CD4-positive, alpha-beta T cell treated with Interleukin-6 at 100 ng/mL for 8 hours (primary cell): ENCODE measurements at regions not wholly inside any gene's neighbourhood (a gene's known extent, or its start where the extent isn't known, plus 50 kb on each side); places are given as distances from the start of the nearest gene placed in this dataset.

Source experiments
- DNase-seq: peaks from one replicate; pipeline ENCODE4 v3.0.0-alpha.2; 2020; ENCODE audit warnings: mixed read lengths, low spot score

DNA sequence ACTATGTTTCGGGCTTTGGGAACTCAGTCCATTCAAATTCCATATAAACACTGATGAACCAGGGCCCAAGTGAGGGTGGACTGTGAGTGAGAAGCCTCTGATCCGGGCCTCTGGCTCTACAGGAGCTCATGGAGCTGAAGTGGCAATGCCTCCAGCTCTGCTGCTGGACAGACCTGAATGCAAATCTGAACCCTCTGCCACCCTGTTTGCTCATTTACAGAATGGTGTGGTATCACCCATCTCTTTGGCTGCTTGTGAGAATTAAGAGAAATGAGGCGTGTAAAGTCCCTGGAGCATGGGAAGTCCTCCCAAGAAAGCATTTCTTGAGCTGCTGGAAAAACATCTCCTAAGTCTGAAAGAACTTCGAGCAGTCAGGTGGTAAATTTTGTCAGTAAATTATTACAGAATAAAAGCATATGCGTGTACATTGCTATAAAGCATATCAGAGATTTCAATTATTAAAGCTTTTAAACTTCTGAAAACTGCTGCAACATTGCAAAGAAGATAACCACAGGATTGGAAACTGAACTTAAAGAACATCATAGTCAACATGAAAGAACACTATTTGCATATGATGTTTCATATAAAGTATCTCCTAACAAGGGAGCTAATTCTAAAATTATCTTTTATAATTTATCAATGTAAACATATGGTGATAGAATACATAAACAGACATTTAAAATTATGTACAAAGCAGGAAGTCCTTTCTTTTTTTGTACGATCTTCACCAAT, 369.0 kb downstream of the UQCRFS1 start:
- DNase-seq: no peak

DNA sequence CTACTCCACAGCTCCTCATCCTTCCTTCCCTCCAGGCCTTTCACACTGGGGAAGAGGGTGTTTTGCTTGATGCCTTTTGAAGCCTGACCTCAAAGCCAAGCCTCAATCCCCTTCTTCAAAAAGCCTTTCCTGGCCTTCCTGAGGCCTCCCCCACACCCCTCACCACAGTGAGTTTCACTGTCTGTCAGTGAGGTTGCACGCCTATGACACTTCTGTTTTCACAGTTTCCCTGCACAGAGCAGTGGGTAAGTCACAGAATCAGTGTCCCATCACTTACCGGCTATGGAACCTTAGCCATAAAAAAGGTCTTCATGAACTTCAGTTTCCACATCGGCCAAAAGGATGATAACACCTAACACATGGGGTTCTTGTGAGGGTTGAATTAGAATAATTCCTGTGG, 371.4 kb downstream of the UQCRFS1 start:
- no peak for DNase-seq

DNA sequence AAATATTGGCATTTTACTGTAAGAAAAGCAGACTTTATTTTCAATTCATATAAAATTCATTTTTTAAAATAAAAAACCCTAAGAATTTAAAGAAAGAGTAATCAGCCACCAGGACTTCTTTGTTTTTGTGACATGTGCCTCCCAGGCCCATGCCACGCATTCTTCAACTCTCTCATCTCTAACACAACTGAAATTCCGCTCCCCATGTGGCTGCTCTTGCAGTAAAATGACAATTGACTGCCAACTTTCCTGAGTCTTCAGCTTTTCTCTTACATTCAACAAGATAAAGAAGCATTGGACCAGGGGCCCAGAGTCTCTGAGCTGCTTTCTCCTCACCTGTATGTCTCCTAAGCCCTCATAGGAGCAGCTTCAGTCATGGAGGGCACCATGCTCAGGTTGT, 372.1 kb downstream of the UQCRFS1 start:
- no peak for DNase-seq

DNA sequence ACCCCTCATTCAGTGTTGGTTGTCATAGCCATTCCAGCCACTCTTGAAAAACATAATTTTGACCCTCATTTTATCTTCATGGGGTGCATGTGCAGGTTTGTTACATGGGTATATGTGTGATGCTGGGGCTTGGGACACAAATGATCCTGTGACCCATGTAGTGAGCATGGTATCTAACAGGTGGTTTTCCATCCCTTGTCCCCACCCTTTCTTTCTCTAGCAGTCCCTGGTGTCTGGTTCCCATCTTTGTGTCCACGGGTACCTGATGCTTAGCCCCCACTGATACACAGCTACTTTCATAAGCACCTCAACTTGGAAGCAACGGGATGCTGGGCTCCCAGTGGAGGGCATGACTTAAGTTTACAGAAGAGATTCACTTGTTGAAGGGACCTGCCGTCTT, 373.5 kb downstream of the UQCRFS1 start:
- no peak for DNase-seq

DNA sequence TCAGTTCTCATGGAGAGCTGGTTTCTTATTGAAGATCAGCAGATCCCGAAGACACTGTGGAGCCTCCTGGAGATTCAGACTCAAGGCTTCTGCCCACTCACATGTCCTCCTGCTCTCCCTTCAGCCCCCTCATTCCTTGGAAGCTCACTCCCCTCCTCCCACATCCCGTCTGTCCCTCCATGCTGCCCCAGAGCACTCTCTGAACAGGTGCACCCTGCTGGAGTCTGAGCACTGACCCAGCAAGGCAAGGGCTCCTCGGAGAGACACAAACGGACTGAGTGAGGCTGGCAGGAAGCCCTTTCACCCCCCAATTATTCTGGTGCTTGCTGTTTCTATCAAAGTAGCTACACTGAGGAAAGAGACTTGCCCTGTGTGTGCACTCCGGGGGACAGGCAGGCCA, 374.0 kb downstream of the UQCRFS1 start:
- DNase-seq: no peak

DNA sequence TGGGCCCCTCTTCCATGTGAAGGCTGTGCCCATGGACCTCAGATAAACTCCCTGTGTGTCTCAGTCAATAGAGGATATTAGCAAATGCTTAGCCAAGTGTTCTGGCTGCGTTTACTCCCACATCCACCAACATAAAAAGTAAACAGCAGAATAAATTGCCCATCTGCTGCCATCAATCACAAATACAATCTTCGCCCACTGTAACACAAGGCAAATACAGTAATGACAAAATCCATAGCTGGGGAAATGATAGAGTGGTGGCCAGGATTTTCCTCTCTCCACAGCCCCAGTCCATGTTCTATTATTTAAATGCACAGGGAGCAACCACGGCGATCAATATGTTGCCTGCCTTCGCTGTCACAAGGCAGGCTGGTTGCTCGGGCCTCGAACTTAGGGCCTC, 376.5 kb downstream of the UQCRFS1 start:
- no peak for DNase-seq

DNA sequence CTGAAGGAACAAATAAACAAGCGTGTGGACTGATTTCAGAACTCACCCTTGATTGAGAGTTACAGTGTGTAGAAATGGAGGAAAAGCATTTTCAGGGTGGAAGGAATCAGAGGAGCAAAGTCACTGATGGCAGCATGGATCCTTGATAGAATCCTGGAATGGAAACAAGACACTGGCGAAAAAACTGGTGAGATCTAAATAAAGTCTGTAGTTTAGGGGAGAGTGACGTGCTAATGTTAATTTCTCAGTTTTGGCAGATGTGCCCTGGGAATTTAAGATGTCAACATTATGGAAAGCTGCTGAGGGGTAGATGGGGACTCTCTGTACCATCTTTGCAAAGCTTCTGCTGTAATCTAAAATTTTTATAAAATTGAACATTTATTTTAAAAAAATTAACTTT, 378.0 kb downstream of the UQCRFS1 start:
- DNase-seq: no peak

DNA sequence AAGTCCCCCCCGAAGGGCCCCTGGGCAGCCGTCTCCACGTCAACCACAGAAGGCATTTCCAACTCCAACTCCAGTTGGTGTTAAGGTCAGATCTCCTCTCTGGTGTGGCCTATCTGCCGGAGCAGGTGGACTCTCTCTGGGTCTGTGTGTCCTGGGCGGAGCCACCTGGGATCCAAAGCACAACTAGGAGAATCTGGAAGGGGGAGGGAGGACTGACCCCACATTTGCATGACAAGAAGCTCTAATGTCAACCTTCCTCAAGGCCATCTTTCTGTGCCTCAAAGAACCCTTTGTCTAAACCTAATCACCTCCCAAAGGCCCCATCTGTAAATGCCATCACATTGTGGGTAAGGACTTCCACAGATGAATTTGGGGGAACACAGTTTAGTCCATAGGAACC, 381.5 kb downstream of the UQCRFS1 start:
- no peak for DNase-seq

DNA sequence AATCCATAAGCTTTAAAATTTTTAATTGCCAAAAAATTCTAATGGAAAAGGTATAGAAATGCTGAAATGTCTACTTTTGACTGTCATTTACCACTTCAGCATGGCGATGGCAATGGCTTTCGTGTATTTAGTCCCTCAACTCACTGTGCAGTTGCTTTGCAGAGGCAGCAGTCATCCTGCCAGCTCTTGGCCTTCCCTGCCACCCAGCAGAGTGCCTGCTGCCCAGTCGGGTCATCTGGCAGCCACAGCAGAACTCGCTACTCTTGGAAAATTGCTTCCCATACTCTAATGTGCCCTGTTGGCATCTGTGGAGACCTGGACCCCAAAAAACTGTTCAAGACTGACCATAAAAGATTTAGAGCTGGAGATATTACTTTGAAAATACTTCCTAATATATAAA, 383.2 kb downstream of the UQCRFS1 start:
- no peak for DNase-seq

DNA sequence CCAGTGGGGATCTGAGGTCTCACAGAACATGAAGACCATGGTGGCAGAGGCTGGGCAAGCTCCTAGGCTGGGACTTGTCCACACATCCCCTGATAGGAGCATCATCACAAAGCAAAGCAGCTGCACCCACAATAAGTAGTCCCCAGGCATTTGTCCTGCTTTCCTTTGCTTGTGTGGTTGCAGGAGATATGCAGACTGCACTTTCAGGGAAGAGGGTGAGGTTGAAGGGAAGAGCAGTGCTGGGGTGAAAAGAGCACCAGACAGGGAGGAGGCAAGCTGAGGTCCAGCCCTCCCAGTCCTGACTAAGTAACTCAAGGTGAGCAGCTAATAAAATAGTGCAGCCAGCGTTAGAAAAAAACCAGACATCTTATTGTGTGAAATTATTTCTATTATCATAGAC, 383.6 kb downstream of the UQCRFS1 start:
- DNase-seq: no peak

DNA sequence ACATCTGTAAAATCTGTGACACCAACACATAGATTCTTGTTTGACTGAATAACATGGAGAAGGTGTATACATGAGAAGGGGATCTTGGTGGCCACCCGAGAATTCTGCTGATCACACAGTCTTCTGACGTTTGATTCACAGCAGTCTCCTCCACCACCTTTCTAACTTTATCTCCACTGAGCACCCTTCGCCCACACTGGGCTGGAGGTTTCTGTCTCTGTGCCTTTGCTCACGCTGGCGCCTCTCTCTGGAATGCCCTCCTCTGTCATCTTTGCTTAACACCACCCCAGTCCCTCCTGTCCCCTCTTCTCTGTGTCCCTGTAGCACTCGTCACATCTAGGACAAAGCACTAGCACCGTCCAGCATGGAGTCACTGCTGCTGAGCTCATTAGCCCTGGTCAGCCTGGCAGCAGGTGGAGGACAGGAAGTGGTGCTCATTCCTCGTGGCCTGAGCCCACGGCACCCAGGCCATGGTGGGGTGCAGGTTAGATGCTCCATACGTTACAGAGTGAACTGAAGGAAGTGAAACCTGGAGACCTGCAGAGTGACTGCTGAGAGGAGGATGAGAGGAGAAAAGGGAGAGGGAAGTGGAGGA, 384.6 kb downstream of the UQCRFS1 start:
- no peak for DNase-seq

DNA sequence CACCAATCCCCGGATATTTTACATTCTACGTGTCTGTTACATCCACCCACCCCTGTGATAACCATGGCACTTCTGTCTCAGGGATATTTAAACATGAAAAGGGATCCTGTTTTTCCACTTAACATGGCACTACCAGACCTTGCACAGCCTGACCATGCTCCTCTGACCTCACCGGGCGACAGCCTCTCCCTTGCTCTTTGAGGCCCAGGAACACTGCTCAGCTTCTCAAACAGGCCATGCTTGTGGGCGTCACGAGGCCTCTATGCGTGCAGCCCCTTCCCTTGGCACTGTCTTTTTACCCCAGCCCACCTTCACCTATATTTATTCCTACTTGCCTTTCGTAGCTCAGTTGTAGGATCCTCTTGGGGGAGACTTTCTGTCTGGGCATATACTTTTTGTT, 385.6 kb downstream of the UQCRFS1 start:
- DNase-seq: no peak

DNA sequence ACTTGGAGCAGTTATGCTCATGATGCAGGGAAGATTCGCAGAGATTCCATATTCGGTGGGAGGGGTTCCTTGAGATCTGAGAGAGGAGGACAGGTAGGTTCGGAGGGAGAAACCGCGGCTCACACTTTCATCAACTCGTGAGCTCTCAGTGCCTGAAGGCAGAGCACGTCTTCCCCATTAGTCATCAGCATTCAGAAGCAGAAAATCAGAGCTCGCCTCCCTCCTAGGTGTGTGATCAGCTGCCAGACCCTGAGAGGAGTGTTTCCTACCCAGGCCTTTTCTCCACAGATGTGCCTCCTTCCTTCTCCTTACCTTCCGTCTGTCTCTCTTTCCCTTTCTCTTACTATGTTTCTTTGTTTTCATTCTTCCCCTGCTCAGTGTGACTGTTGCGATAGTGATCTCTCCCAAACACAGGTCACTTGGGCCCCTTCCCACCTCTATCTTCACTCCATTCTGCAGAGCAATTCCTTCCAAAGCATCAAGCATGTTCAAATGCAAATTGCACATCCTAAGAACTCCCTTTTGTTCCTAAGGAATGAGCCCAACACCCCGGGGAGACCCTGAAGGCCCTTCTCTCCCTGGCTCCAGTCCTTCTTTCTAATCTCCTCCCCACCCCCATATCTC, 389.5 kb downstream of the UQCRFS1 start:
- no peak for DNase-seq

DNA sequence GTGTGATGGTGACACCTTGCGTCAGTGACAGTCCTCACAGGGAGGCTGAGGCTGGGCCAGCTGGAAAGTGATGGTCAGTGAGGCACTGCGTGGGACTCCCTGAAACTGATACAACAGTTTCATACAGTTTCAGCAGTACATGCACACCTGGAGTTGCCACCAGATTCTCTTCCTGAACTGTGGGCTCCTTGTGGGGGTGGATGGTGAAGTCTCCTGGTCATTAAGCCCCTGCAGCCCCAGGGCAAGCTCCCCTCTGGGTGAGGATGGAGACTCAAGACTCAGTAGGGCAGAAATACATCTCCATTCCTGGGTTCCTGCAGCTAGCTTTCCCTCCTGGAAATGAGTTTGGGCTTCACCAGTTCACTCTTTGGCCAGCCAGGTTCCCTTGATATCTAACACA, 392.7 kb downstream of the UQCRFS1 start:
- DNase-seq: no peak

DNA sequence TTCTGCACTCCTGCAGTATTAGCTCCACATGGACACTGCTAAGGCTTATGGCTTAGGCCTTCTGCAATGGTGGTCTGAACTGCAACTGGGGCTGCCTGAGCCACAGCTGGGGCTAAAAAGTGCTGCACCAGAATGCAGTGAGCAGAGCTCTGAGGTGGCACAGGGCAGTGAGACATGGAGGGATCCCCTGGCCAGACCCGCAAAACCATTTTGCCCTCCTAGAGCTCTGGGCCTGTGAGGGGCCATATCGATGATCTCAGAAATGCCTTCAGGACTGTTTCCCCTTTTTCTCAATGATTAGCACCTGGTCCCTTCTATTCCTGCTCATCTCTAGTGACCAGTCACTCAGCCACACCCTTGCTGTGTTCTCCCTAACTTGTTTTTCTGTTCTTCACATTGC, 397.7 kb downstream of the UQCRFS1 start:
- DNase-seq: no peak

DNA sequence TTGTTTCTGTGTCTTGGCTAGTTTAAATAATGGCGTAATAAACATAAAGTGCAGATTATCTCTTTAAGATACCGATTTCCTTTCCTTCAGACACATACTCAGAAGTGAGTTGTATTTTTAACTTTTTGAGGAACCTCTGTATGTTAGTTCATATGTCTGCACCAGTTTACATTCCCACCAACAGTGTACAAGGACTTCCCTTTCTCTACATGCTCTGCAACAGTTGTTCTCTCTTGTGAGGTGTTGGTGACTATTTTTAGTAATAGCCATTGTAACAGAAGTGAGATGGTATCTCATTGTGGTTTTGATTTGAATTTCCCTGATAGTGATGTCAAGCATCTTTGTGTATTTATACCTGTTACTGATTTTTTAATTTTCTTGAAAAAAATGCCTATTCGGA, 418.6 kb downstream of the UQCRFS1 start:
- DNase-seq: no peak

DNA sequence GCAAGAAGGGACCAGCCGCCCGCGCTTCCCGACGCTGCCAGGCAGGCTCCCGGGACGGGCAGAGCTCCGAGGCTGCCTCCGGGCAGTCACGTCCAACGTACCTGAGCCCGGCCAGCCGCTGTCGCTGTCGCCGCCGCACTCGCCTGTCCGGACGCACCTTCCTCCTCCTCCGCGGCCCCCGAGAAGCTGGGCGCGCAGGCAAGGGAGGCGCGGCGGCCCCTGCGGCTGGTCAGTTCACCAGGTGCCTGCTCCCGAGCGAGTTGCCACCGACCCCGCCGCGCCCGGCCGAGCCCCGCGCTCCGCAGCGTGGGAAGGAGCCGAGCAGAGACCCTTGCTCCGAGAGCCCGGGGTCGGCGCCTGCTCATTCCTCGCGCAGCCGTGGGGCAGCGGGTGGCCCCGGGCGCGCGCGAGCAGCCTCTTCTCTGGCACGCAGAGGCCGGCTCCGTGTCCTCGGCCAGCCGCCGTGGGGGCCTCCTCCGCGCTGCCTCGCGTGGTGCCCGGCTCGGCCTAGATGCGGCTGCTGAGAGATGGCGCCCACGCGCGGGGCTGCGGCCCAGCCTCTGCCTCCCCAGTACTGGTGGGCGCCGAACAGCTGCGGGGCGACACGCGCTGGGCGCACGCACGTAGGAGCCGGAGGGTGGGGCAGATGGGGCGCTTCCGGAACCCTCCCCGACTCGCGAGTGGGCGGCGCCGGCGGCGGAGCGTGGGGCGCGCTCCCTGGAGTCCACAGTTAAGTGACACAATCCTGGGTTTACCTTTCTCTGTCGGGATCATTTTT, 419.4 kb downstream of the UQCRFS1 start:
- DNase-seq: no peak

DNA sequence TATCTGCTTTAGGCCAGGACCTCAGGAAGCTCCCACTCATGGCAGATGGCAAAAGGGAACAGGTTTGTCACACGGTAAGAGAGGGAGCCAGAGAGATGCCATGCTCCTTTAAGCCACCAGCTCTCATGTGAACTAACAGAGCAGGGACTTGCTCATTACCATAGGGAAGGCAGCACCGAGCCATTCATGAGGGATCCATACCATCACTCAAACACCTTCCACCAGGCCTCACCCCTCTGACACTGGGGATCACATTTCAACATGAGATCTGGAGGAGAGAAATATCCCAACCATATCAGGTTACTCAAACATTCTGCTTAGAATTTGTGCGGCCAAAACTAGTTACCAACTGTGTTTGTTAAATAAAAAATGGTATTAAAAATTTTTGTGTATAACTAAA, 427.0 kb downstream of the UQCRFS1 start:
- no peak for DNase-seq

DNA sequence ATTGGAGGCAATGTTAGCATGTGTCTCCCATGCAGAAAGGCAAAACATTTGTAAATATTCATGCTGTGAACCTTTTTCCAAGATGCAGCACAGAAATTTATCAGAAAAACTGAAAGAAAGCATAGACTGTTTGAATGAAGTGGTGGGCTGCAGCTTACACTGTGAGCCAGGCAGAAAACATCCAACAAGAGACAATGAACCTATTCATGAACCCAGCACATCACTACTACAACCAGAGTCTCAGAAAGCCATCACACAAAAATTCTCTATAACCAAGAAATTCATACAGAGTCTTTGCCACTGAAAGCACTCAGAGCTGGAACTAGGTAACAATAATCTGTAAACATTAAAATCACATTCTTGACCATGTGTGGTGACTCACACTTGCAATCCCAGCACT, 448.9 kb downstream of the UQCRFS1 start:
- DNase-seq: no peak

DNA sequence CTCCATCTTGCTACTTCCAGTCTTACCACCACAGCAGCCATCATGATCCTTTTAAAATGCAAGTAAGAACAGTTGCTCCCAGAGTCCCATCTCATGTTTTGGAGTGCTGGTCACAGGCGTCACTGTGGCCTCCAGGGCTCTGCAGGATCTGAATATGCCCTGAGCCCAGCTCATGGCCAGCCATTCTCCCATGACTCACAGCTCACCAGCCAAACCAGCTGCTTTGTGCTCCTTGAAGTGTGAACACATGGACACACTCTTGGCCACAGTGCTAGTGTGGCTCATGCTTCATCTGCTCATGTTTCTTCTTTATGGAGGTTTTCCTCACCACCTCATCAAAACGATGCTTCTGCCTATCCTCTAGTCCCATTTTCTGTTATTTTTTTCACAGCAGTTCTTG, 466.5 kb downstream of the UQCRFS1 start:
- no peak for DNase-seq

DNA sequence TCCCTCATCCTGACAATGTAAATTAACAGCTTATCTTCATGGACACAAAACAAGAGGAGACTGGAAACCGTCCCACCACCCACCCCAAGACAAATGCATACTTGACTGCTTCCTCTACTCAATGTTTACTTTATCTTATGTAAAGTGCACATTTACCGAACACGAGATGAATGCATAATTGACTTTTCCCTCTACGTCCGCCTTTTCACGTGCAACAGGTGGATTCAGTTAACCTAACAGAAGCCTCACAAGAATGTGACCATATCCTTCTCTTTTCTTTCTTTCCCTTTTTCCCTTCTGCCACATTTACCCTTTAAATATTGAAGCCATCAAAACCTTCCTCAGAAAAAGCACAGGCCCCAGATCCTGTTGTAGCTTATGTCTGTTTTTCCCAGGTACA, 468.0 kb downstream of the UQCRFS1 start:
- no peak for DNase-seq

DNA sequence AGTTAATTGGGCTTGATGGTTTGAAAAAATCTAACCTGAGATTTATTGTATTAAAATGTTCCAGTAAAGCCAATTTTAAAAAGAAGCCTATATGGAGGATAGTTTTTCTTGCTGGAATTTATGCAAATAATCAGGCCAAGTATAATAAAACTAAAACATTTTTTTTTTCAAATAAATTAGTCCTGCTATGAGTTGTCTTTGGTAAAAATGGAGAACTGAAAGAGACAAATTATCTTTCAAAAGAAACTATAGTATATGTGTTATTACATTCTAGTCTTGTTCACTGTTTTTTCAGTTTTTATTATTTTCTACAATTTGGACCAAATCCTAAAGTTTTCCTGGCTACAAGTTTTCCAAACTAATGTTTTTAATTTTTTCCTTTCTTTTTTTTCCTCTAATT, 468.9 kb downstream of the UQCRFS1 start:
- no peak for DNase-seq
